ENCODE measurements at regions not wholly inside any gene's neighbourhood (a gene's known extent, or its start where the extent isn't known, plus 50 kb on each side); places are given as distances from the start of the nearest gene placed in this dataset.

- Histone ChIP-seq H3K27me3 (replicated peaks) (no peaks in the 10 kb centered on the region), H3K4me3 (ENCODE audit: low read depth, low read length) (no peak overlapping the region), H3K36me3 (replicated peaks) (no peaks in the 10 kb centered on the region), H3K27ac (no peak overlapping the region)
- in situ Hi-C loops (cut with HindIII; ENCODE audit: low pct_ligation_motif_present, low sequenced_read_pairs) = no loop called here
- no peak for TF ChIP-seq CTCF (IDR thresholded peaks at IDR 0.05; ENCODE audit: low read depth, low read length, missing control alignments)
- no peak for DNase-seq
Measured at GRCh38 chr2:12867631-12868287, 151.0 kb downstream of the TRIB2 start.

GRCh38 chr2:12870692-12871091 is 154.0 kb downstream of the TRIB2 start:
- no peak for DNase-seq
- no peaks in the 10 kb centered on the region for H3K36me3 ChIP-seq (replicated peaks)
- TF ChIP-seq CTCF (IDR thresholded peaks at IDR 0.05; ENCODE audit: low read depth, low read length, missing control alignments) = no peak
- H3K27me3 ChIP-seq (replicated peaks) = no peaks in the 10 kb centered on the region
- in situ Hi-C loops (cut with HindIII; ENCODE audit: low pct_ligation_motif_present, low sequenced_read_pairs) = no loop called here
- H3K4me3 ChIP-seq (ENCODE audit: low read depth, low read length) = no peak overlapping the region
- no peak overlapping the region for H3K27ac ChIP-seq

DNA sequence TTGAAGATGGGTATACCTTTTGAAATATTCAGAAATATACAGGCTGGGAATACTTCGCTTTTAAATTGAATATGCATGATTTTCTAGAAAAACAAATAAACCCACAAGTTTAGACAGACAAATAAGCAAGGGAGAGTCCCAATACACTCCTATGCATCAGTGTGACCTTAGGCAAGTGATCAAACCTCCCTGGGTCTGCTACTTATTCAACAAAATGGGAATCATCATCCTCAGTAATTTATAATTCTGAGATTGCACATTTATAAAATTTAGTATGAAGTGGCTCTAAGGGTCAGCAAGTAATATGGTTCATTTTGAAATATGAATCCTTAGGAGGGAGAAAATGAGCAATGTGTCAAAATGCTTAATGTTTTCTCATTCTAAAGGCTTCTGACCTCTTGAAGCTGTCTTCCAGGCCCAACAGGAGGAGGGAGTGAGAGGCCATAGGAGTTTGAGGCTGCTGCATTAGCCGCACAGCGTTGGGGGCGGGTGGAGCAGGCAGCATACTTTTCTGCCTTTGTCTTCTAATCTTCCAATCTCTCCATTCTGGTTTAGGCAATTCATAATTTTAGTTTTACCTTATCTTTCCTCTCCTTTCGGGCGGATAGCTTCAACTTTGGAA is 155.1 kb downstream of the TRIB2 start:
- DNase-seq = no peak
- in situ Hi-C loops (cut with HindIII; ENCODE audit: low pct_ligation_motif_present, low sequenced_read_pairs) = no loop called here
- H3K27ac ChIP-seq = no peak overlapping the region
- no peak for TF ChIP-seq CTCF (IDR thresholded peaks at IDR 0.05; ENCODE audit: low read depth, low read length, missing control alignments)
- H3K27me3 ChIP-seq (replicated peaks) = no peaks in the 10 kb centered on the region
- H3K4me3 ChIP-seq (ENCODE audit: low read depth, low read length) = no peak overlapping the region
- H3K36me3 ChIP-seq (replicated peaks) = no peaks in the 10 kb centered on the region

GRCh38 chr2:12877761-12878160 is 161.0 kb downstream of the TRIB2 start:
- Histone ChIP-seq H3K36me3 (replicated peaks) (no peaks in the 10 kb centered on the region), H3K4me3 (ENCODE audit: low read depth, low read length) (no peak overlapping the region), H3K27me3 (replicated peaks) (no peaks in the 10 kb centered on the region), H3K27ac (no peak overlapping the region)
- in situ Hi-C loops (cut with HindIII; ENCODE audit: low pct_ligation_motif_present, low sequenced_read_pairs) = no loop called here
- TF ChIP-seq CTCF (IDR thresholded peaks at IDR 0.05; ENCODE audit: low read depth, low read length, missing control alignments) = no peak
- DNase-seq = no peak

- H3K27me3 ChIP-seq (replicated peaks) = no peaks in the 10 kb centered on the region
- in situ Hi-C loops (cut with HindIII; ENCODE audit: low pct_ligation_motif_present, low sequenced_read_pairs) = no loop called here
- no peak overlapping the region for H3K4me3 ChIP-seq (ENCODE audit: low read depth, low read length)
- no peak overlapping the region for H3K27ac ChIP-seq
- TF ChIP-seq CTCF (IDR thresholded peaks at IDR 0.05; ENCODE audit: low read depth, low read length, missing control alignments) = no peak
- no peaks in the 10 kb centered on the region for H3K36me3 ChIP-seq (replicated peaks)
- no peak for DNase-seq
Measured at GRCh38 chr2:12879649-12880048, 162.9 kb downstream of the TRIB2 start.

DNA sequence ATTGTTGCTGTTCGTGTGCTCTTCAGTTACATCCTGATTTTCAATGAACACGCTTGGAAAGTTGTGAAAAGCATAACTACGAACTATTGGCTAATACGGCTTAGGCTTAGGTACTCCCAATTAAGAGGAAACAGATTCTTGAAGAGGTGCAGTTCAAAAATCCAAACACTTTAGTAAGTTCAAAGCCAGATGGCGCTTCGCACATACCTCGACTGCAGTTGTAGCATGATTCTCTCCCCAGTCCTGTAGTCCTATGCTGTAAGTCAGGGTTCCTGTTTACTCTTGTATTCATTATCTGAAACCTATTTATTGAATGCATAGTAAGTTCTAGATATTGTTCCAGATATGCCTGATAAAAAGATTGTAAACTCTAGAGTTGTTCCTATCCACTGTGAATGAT is 165.2 kb downstream of the TRIB2 start:
- TF ChIP-seq CTCF (IDR thresholded peaks at IDR 0.05; ENCODE audit: low read depth, low read length, missing control alignments) = no peak
- Histone ChIP-seq H3K27me3 (replicated peaks) (no peaks in the 10 kb centered on the region), H3K27ac (no peak overlapping the region), H3K36me3 (replicated peaks) (no peaks in the 10 kb centered on the region), H3K4me3 (ENCODE audit: low read depth, low read length) (no peak overlapping the region)
- DNase-seq = no peak
- in situ Hi-C loops (cut with HindIII; ENCODE audit: low pct_ligation_motif_present, low sequenced_read_pairs) = no loop called here

All from brain microvascular endothelial cell (primary cell).